ENCODE measurements at regions not wholly inside any gene's neighbourhood (a gene's known extent, or its start where the extent isn't known, plus 50 kb on each side); places are given as distances from the start of the nearest gene placed in this dataset.
"Not testable (repeated sequence)": the region's sequence is repeated elsewhere in the genome, so short reads cannot be mapped to it uniquely, and the experiment has no call there.

DNA sequence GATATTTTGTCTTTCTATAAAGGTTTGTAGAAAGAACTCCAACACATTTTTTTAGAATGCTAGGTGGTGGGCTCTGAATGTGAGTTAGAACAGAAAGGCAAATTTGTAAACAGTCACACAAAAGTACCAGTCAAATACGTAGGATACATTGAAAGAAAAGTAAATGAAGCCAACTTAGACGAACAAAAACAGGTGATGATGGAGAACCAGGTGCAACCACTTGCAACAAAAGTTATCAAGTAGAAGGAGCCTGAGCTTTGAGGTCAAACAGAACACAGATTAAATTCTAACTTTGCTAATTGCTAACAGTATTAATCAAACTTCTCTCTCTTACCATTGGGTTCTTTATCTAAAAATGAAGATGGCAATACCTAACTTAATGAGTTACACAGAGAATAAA is 62.7 kb upstream of the DAPP1 start:
- in situ Hi-C loops (cut with HindIII; ENCODE audit: low sequenced_read_pairs), result no loop called here

DNA sequence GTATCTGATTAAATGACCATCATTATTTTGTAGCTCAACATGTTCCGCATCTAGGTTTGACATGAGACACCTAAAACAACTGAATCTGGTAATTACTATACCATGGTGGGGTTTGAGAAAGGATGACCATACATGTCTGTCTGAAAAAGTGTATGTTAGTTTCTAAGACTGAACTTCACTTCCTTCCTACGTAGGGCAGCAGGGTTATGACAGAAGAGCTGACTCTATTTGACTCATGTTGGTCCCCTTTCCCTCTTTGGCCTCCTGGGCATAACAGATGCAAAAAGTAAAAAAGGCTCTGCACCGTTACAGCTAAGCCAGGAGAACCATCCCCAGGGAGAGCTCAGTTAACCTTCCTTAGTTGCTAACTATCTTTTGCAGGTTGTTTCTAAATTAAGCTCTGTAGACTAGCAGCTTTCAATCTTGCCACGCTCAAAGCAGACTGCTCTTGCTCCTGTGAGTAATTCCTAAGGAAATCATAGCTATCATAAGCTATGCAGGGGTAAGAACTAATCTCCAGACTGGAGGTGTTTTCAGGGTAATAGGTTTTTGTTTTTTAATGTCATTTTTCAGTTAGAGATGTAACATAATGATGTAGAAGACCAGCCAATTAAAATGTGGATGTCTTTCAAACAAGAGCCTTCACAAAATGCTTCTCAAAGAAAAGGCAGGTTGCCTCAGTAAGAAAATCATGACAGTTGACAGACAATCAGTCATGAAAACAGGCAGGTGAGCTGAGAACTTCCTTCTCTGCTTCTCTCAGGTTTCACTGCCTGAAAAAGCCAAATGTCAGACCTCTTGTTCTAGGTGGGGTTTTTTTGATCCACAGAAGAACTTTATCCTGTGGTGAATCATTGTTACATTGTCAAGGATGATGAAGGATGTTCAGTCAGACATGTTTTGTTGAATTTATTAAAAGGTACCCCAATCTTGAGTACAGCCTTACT is 66.9 kb upstream of the DAPP1 start:
- H3K4me3 ChIP-seq (ENCODE audit: low read depth, low read length), result no peak overlapping the region
- DNase-seq (ENCODE audit: low read depth, low spot score), result no peak
- in situ Hi-C loops (cut with HindIII; ENCODE audit: low sequenced_read_pairs), result no loop called here
- TF ChIP-seq, protein P1, sequence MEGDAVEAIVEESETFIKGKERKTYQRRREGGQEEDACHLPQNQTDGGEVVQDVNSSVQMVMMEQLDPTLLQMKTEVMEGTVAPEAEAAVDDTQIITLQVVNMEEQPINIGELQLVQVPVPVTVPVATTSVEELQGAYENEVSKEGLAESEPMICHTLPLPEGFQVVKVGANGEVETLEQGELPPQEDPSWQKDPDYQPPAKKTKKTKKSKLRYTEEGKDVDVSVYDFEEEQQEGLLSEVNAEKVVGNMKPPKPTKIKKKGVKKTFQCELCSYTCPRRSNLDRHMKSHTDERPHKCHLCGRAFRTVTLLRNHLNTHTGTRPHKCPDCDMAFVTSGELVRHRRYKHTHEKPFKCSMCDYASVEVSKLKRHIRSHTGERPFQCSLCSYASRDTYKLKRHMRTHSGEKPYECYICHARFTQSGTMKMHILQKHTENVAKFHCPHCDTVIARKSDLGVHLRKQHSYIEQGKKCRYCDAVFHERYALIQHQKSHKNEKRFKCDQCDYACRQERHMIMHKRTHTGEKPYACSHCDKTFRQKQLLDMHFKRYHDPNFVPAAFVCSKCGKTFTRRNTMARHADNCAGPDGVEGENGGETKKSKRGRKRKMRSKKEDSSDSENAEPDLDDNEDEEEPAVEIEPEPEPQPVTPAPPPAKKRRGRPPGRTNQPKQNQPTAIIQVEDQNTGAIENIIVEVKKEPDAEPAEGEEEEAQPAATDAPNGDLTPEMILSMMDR (IDR thresholded peaks at IDR 0.05; ENCODE audit: low read depth, low read length), result no peak

More for the DNA sequence above, 62.7 kb upstream of the DAPP1 start:
- no peak for DNase-seq (ENCODE audit: low read depth, low spot score)
- TF ChIP-seq, protein P1 (IDR thresholded peaks at IDR 0.05; ENCODE audit: low read depth, low read length), result no peak
- H3K4me3 ChIP-seq (ENCODE audit: low read depth, low read length), result no peak overlapping the region

DNA sequence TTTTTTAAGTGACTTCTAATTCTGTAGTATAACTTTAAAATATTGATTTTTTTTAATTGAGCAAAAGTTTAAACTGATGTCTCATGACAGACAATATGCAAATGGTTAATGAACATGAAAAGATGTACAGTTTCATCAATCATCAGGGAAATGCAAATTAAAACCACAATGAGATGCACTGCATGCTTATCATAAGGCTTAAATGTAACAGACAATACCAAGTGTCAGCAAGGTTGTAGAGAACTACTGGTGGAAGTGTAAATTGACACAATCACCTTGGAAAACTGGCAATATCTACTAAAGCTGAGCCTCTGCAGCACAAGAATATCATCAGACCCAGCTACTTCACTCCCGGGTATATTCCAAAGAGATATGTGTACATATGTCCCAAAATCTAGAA is 70.2 kb upstream of the DAPP1 start:
- TF ChIP-seq, protein P1 (IDR thresholded peaks at IDR 0.05; ENCODE audit: low read depth, low read length), result no peak
- DNase-seq (ENCODE audit: low read depth, low spot score), result no peak
- in situ Hi-C loops (cut with HindIII; ENCODE audit: low sequenced_read_pairs), result no loop called here
- H3K4me3 ChIP-seq (ENCODE audit: low read depth, low read length), result no peak overlapping the region

DNA sequence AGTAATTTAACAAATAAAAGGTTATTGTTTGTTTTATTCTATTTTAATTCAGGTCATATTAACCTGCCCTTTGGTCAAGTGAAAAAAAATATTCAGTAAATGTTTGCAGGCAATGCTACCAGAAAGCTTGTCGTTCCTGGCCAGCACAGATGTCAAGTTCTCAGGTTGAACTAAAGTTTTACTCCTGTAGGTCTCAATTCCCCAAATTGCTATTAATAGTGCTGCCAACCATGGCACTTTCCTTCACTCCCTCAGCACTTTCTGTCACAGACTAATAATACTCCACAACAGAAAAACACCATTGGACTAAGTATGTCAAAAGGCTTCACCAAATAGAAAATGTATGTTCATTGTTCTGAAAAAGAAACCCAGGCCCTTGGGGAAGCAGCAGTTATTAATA is 79.2 kb upstream of the C4orf54 start:
- no peak overlapping the region for H3K4me3 ChIP-seq (ENCODE audit: low read depth, low read length)
- TF ChIP-seq, protein P1 (IDR thresholded peaks at IDR 0.05; ENCODE audit: low read depth, low read length), result no peak
- in situ Hi-C loops (cut with HindIII; ENCODE audit: low sequenced_read_pairs), result no loop called here
- no peak for DNase-seq (ENCODE audit: low read depth, low spot score)

DNA sequence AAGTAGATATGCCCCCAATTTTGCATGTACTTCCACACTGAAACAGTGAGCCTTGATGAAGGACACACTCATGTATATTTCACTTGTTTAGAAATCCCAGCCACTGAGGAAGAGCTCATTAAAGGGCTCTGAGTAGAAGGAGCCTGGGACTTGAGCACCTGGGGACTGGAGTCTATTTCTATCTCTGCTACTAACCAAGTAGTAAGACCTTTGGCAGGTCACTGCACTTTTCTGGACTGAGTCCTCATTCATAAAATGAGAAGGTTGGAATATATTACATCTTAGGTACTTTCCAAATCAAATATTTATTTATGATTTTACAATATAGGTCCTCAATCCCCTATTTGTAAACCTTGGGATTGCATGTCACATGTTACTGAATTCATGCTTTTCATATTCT is 78.2 kb upstream of the C4orf54 start:
- H3K4me3 ChIP-seq (ENCODE audit: low read depth, low read length), result no peak overlapping the region
- DNase-seq (ENCODE audit: low read depth, low spot score), result no peak
- TF ChIP-seq, protein P1 (IDR thresholded peaks at IDR 0.05; ENCODE audit: low read depth, low read length), result no peak
- in situ Hi-C loops (cut with HindIII; ENCODE audit: low sequenced_read_pairs), result no loop called here

DNA sequence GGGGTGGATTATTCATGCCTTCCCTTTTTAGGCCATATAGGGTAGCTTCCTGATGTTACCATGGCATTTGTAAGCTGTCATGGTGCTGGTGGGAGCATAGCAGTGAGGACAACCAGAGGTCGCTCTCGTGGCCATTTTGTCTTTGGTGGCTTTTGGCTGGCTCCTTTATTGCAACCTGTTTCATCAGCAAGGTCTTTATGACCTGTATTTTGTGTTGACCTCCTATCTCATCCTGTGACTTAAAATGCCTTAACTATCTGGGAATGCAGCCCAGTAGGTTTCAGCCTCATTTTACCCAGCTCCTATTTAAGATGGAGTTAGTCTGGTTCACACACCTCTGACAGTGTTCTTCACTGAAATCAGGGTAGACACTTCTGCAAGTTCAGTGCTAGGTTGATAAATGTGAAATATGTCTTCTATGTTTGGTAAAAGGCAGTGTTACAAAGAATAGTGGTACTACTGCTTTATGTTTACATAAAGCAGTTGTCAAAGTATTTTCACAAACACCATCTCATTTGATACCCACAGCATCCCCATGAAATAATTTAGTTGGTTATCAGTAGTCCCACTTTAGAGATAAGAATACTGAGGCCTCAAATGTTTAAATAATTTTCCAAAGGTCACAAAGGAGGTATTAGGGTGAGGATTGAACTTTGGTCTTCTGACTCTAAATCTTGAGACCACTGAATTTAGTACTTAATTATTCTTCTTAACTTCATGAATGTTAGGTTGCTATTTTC is 77.1 kb upstream of the C4orf54 start:
- DNase-seq (ENCODE audit: low read depth, low spot score), result no peak
- H3K4me3 ChIP-seq (ENCODE audit: low read depth, low read length), result no peak overlapping the region
- TF ChIP-seq, protein P1 (IDR thresholded peaks at IDR 0.05; ENCODE audit: low read depth, low read length), result no peak
- in situ Hi-C loops (cut with HindIII; ENCODE audit: low sequenced_read_pairs), result no loop called here

DNA sequence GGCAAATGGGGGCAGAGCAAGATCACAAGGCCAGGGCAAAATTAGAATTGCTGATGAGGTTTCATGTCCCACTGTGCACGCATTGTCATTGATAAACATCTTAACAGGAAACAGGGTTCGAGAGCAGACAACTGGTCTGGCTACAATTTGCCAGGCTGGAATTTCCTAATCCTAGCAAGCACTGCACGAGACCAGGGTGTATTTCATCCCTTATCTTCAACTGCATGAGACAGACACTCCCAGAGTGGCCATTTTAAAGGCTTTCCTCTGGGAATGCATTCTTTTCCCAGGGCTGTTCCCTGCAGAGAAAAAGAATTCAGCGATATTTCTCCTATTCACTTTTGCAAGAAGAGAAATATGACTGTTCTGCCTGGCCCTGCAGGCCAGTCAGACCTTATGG is 75.8 kb upstream of the C4orf54 start:
- in situ Hi-C loops (cut with HindIII; ENCODE audit: low sequenced_read_pairs), result not testable (repeated sequence)

More for the DNA sequence above, 75.8 kb upstream of the C4orf54 start:
- H3K4me3 ChIP-seq (ENCODE audit: low read depth, low read length); DNase-seq (ENCODE audit: low read depth, low spot score): not testable (repeated sequence)

Measured in astrocyte of the spinal cord (primary cell).